Epithelial cell of prostate (primary cell): ENCODE measurements at regions not wholly inside any gene's neighbourhood (a gene's known extent, or its start where the extent isn't known, plus 50 kb on each side); places are given as distances from the start of the nearest gene placed in this dataset.
A peak's percentile ranks its signal among the peaks of the same experiment; 100 is the strongest.

ENCODE experiments used
- DNase-seq: peaks from one replicate; pipeline ENCODE4 v3.0.0-alpha.2; 2011; ENCODE audit warnings: low read depth, low spot score
- H3K27ac ChIP-seq: fragments of 450-650 bp; 2 replicates; pipeline ENCODE4 v1.5.1; 2017; ENCODE audit warnings: mild to moderate bottlenecking

- no peak overlapping the region for H3K27ac ChIP-seq
- no peak for DNase-seq
Observed at GRCh38 chr3:115323380-115323779, 176.3 kb upstream of the ZBTB20 start.

DNA sequence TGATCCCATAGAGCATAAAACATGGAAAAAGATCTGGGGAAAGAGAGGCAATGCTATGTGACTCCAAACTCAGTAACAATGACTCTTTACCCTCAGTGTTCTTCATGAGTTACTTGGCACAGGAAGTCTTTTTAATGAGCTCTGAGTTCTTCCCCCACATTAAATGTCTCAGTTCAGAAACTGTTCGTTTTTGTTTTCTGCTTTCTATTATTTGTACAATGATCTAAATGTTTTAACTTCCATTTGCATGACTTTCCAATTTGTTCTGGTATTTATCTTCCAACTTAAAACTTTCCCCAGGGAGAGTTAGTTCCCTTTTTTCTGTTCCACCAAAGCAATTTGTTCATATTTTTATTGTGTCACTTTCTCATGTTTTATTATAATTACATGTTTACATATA lies 177.0 kb upstream of the ZBTB20 start:
- H3K27ac ChIP-seq, result no peak overlapping the region
- DNase-seq, result no peak

GRCh38 chr3:115325539-115325938 lies 178.5 kb upstream of the ZBTB20 start:
- DNase-seq, result no peak
- no peak overlapping the region for H3K27ac ChIP-seq

GRCh38 chr3:115330430-115330829 lies 183.3 kb upstream of the ZBTB20 start:
- no peak for DNase-seq
- H3K27ac ChIP-seq, result no peak overlapping the region

- no peak for DNase-seq
- no peak overlapping the region for H3K27ac ChIP-seq
Observed at GRCh38 chr3:115332998-115333397, 185.9 kb upstream of the ZBTB20 start.

DNA sequence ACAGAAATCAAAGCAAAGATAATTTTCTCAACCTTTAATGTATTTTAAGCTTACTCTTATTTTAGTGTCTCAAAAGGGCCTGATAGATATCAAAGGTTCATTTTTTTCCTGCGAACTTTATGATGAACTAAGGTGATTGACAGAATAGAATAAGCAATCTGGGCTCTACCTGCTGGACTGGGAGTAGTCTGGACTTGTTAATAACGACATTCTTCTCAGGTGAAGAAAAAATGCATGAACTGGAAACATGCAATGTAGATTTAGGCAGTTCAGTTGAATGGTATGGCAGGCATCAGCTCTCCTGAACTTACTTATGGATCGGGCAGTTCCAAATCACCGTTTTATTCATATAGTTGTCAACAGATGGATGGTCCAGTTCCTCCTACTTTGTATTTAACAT lies 189.7 kb upstream of the ZBTB20 start:
- DNase-seq, result peak; percentile 24
- no peak overlapping the region for H3K27ac ChIP-seq

GRCh38 chr3:115340586-115340985 lies 193.5 kb upstream of the ZBTB20 start:
- H3K27ac ChIP-seq, result no peak overlapping the region
- DNase-seq, result no peak

DNA sequence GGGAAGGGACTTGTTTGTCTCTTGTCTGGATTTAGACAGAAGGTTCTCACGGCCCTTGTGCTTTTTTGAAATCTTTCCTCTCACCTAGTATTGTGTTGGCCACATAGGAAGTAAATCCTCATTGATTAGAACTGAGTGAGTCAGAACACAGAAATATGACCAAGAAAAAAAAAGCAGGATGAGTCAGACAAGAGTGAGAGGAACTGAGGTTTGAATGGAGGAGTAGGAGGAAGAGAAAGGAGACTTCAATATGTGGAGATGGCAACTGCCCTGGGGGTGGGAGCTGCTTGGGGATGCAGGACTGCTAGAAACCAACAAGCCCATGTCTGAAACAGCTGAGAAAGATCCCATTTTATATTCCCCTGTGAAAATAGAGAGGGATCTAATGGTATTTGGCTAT lies 194.1 kb upstream of the ZBTB20 start:
- peak; percentile 43 for DNase-seq
- H3K27ac ChIP-seq, result no peak overlapping the region

DNA sequence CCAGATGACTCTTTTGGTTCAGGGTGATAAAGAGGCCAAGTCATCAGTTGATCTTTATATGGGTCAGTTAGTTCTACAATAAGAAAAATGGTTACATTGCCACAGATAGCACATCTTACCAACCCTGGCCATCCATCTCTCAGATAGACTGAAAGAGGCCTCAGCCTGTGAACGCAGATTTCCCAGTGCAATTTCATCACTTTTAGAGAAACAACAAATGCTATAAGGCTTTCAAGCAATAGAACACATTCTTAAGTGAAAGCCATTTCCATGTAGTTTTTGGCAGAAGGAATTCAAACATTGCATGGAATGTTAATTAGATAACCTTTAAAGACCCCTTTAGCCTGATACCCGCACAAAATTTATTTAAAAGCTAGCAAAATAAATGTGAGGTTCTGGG lies 200.6 kb upstream of the ZBTB20 start:
- DNase-seq, result no peak
- no peak overlapping the region for H3K27ac ChIP-seq

GRCh38 chr3:115348412-115348811 lies 201.3 kb upstream of the ZBTB20 start:
- DNase-seq, result no peak
- no peak overlapping the region for H3K27ac ChIP-seq

GRCh38 chr3:115348951-115349745 lies 202.1 kb upstream of the ZBTB20 start:
- DNase-seq, result no peak
- H3K27ac ChIP-seq, result no peak overlapping the region

DNA sequence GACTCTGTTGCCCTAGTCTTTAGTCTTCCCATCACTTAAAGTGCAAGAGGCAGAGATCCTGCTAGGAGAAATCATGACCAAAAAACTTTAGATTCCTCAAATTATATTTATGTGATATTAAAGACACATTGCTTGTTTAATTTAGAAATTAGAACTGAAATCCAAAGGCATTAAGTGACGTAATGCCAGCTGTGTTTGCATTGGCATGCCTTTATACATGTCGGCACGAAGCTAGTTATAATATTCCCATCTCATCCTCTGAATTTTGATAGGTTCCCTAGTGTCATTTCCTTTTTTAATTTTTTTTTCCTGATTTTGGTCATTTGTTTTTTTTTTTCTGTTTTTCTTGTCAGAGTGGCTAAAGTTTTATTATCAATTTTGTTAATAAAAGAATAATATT lies 203.5 kb upstream of the ZBTB20 start:
- H3K27ac ChIP-seq, result no peak overlapping the region
- no peak for DNase-seq

DNA sequence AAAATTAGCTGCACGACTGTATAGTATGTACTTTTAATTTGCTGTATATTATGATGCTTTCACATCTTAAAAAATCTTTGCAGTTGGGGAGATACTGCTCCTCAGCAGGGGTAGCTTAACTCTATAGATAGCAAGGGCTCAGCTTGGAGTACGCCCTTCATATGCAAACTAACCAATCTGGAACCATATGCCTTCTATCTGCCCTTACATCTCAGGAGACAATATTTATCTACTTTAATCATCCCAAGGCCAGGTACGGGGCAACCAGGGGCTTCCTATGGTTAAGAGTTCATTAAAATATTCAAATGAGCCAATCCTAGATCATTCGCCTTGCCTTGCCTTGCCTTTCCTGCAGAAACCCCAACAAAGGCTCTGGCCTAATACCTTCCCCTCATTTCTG lies 204.1 kb upstream of the ZBTB20 start:
- no peak for DNase-seq
- no peak overlapping the region for H3K27ac ChIP-seq

- DNase-seq, result no peak
- no peak overlapping the region for H3K27ac ChIP-seq
Observed at GRCh38 chr3:115354010-115354409, 206.9 kb upstream of the ZBTB20 start.

GRCh38 chr3:115357456-115357855 lies 210.4 kb upstream of the ZBTB20 start:
- H3K27ac ChIP-seq, result no peak overlapping the region
- no peak for DNase-seq

DNA sequence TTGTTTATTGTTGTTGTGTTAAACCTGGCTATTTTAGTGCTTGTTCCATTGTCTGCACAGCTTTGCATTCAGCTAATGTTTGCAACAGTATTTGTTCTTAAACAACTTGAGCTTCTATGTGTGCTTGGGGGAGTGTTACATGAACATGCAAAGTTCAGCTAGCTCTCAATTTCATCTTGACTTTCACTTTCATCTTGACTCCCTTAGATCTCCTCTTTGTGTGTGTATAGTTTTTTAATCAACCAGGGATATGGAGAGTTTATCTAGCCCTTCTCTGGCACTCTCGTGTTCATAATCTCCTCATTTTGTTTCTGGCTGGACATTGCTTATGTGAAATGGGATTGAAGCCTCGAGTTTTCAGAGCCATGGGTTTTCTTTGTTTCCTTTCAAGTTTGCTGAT lies 212.4 kb upstream of the ZBTB20 start:
- no peak for DNase-seq
- no peak overlapping the region for H3K27ac ChIP-seq

- no peak overlapping the region for H3K27ac ChIP-seq
- no peak for DNase-seq
Observed at GRCh38 chr3:115361806-115362205, 214.7 kb upstream of the ZBTB20 start.

DNA sequence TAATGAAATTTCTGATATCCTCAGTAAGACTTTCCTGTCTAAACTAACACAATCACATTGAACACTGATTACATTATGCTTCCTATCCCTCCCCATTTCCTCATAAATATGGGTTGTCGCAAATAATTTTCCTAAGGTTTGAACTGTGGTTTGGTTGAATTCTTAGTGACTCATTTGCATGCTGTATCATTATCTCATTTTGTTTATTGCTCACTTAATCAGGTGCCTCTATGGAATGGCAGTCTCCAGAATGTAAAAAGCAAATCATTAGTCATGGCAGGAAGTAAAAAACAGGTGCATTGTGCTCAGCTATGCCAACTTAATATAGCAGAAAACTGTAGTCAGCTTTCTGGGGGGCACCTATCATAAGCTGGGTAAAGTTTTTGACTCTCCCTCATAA lies 216.0 kb upstream of the ZBTB20 start:
- H3K27ac ChIP-seq, result no peak overlapping the region
- DNase-seq, result peak; percentile 18

- no peak for DNase-seq
- no peak overlapping the region for H3K27ac ChIP-seq
Observed at GRCh38 chr3:115369021-115369420, 221.9 kb upstream of the ZBTB20 start.

- DNase-seq, result no peak
- no peak overlapping the region for H3K27ac ChIP-seq
Observed at GRCh38 chr3:115375362-115375761, 228.3 kb upstream of the ZBTB20 start.

GRCh38 chr3:115380883-115381572 lies 233.9 kb upstream of the ZBTB20 start:
- H3K27ac ChIP-seq, result no peak overlapping the region
- no peak for DNase-seq

DNA sequence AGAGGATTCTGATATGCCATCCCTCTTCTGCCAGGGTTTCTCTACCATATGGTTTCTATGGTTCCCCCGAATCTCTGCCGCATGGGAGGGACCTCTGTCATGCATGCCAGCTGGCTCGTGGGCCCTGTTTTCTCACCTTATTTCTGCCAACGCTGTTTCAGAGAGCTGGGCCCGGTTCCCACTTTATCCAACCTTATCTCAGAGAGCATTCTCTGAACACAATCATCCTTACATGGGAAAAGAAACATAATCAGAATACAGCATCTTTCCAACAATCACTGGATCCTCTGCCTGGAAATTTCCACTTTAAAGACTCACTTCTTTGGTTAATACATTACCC lies 234.5 kb upstream of the ZBTB20 start:
- no peak overlapping the region for H3K27ac ChIP-seq
- no peak for DNase-seq
